WTC11 (cell line): ENCODE measurements at regions not wholly inside any gene's neighbourhood (a gene's known extent, or its start where the extent isn't known, plus 50 kb on each side); places are given as distances from the start of the nearest gene placed in this dataset.

Experiments used
- NR1H2 ChIP-seq: sonication (generic); formaldehyde crosslinking; IDR thresholded peaks from 2 replicates; pipeline ENCODE4 v1.9.0; 2021; ENCODE audit warnings: mild to moderate bottlenecking, moderate library complexity, missing genetic modification reagents
- SMAD3 ChIP-seq: sonication (generic); formaldehyde crosslinking; IDR thresholded peaks from 2 replicates; pipeline ENCODE4 v1.8.0; 2022; ENCODE audit warnings: missing genetic modification reagents, mild to moderate bottlenecking, borderline replicate concordance

DNA sequence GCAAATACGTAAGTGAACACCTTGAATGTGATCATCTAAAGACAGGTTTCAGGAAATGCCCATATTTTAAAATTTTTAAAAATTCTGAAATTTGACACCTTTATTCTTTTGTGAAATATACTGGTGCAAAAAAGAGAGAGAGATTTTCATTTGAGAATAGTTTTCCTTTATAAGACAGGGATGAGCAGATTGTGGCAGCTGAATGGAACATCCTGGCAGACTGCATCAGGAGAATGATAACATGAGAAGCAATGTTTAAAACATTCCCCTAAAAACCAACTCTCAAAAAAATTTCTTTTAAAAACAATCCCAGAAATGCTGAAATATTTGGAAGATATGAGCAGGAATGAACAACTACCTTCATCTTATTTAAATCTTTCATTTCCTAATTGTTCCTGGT, 744.8 kb upstream of the ID2 start:
- TF ChIP-seq SMAD3 (CRISPR knock-in tag) (no peak), NR1H2 (no peak)
